Naive thymus-derived CD8-positive, alpha-beta T cell (primary cell): ENCODE measurements at regions not wholly inside any gene's neighbourhood (a gene's known extent, or its start where the extent isn't known, plus 50 kb on each side); places are given as distances from the start of the nearest gene placed in this dataset.
"Not testable (repeated sequence)": the region's sequence is repeated elsewhere in the genome, so short reads cannot be mapped to it uniquely, and the experiment has no call there.

Source experiments
- ATAC-seq, 2 donors: fragments of 150-1000 bp; cut with Tn5 transposase in 1 of 2; sonication (Bioruptor Pico), chemical (Tn5 transposase) in 1 of 2; 1 replicate in 1 of 2; 2 replicates in 1 of 2; pipeline ENCODE4 v1.10.0; 2021; ENCODE audit warnings: mild to moderate bottlenecking in 2 of 2, moderate library complexity in 2 of 2
- POLR2A ChIA-PET: fragments of 350-600 bp; sonication (Branson Sonifier 250); formaldehyde crosslinking; loops from one replicate; lab custom pipeline; 2021; ENCODE audit warnings: antibody characterized with exemption; lab: Charles Lee
- DNase-seq, 10 donors: peaks; one replicate each; pipeline versions ENCODE4 v3.0.0 to v3.0.0-alpha.2; 2020 to 2022
- H3K27ac Mint-ChIP-seq, 10 donors: one replicate each; pipeline ENCODE4 v1.8.0; 2020 to 2022; ENCODE audit warnings: mild to moderate bottlenecking in 10 of 10, mixed read lengths in 10 of 10, moderate library complexity in 4 of 10, inconsistent platforms in 1 of 10
- H3K27me3 Mint-ChIP-seq, 5 donors: one replicate each; pipeline ENCODE4 v1.8.0; 2021 to 2022; ENCODE audit warnings: mixed read lengths in 5 of 5
- H3K36me3 Mint-ChIP-seq, 3 donors: one replicate each; pipeline ENCODE4 v1.8.0; 2020 to 2022; ENCODE audit warnings: mixed read lengths in 3 of 3, mild to moderate bottlenecking in 2 of 3, inconsistent platforms in 1 of 3
- H3K4me1 Mint-ChIP-seq, 4 donors: one replicate each; pipeline ENCODE4 v1.8.0; 2021 to 2022; ENCODE audit warnings: mixed read lengths in 4 of 4
- H3K4me3 Mint-ChIP-seq, 10 donors: one replicate each; pipeline ENCODE4 v1.8.0; 2020 to 2022; ENCODE audit warnings: mild to moderate bottlenecking in 10 of 10, mixed read lengths in 10 of 10, moderate library complexity in 6 of 10, inconsistent platforms in 1 of 10
- H3K9me3 Mint-ChIP-seq, 9 donors: one replicate each; pipeline ENCODE4 v1.8.0; 2020 to 2022; ENCODE audit warnings: mixed read lengths in 9 of 9, mild to moderate bottlenecking in 3 of 9, inconsistent platforms in 1 of 9, moderate library complexity in 1 of 9

DNA sequence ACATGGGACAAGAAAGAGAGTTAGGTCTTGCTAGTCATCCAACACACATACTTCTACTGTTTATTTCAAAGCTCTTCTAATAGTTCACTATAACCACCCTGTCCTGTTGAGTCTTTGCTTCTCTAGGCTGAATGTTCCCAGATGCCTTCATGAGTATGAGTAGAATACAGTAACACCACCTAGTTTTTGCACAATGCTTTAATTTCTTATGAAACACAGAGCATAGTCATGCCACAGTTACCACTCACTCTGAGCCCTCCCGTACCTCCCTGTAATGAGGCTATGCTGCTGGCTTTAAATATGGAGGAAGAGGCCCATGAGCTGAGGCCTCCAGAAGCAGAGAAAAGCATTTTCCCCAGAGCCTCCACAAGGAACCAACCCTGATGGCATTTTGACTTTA is 75.0 kb upstream of the SLC1A3 start:
- no peaks in the 10 kb centered on the region for H3K36me3 Mint-ChIP-seq
- no peaks in the 10 kb centered on the region for H3K9me3 Mint-ChIP-seq
- no peak overlapping the region for H3K27ac Mint-ChIP-seq
- POLR2A ChIA-PET, result no interaction called here
- H3K27me3 Mint-ChIP-seq, result peaks cover 0 to 23% (median 9%) of the 10 kb centered on the region in 5 donors
- no peak for DNase-seq
- no peak overlapping the region for H3K4me3 Mint-ChIP-seq
- ATAC-seq, result no peak
- H3K4me1 Mint-ChIP-seq, result no peaks in the 10 kb centered on the region

GRCh38 chr5:36535378-36535777 is 71.0 kb upstream of the SLC1A3 start:
- Mint-ChIP-seq H3K4me3 (no peak overlapping the region), H3K36me3 (no peaks in the 10 kb centered on the region), H3K27me3 (peaks cover 0 to 20% (median 9%) of the 10 kb centered on the region in 5 donors), H3K4me1 (no peaks in the 10 kb centered on the region), H3K27ac (no peak overlapping the region), H3K9me3 (no peaks in the 10 kb centered on the region)
- DNase-seq (no peak), ATAC-seq (no peak)
- POLR2A ChIA-PET, result no interaction called here

DNA sequence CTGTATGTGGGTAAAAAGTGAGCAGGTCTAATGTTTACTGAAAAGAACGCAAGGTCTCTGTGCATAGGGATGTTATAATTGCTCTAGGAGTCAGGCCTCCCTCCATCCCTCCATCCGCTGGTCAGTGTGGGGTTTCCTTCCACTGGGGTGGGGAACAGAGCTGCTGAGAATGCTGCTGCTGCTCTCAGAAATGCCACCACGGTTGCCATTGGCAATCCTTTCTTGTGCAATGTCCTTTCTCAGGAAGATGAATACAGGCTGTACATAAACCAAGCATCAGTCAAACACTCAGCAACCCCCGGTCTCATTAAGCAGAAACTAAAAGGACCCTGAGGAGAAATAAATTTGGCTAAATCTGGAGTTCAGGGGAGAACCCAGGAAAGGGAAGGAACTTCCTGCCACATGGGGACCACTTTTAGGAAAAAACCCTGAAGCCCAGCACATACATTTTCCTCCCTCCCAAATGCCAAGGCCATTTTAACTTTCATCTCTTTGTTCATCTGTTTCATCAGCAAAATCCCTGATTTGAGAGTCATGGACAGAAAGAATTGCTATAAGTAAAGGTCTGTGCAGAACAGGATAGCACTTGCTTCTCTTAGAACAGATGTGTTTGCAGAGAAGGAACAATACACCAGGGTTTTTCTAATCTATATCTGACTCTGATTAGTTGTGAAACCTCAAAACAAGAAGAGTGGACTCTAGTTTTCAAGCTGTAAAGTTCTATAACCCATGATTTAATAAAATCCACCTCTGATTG is 70.4 kb upstream of the SLC1A3 start:
- no peak for ATAC-seq
- H3K4me3 Mint-ChIP-seq, result no peak overlapping the region
- DNase-seq, result no peak
- no peak overlapping the region for H3K27ac Mint-ChIP-seq
- H3K4me1 Mint-ChIP-seq, result no peaks in the 10 kb centered on the region
- H3K27me3 Mint-ChIP-seq, result peaks cover 0 to 20% (median 6%) of the 10 kb centered on the region in 5 donors
- POLR2A ChIA-PET, result no interaction called here
- H3K9me3 Mint-ChIP-seq, result no peaks in the 10 kb centered on the region
- no peaks in the 10 kb centered on the region for H3K36me3 Mint-ChIP-seq

GRCh38 chr5:36536616-36537005 is 69.8 kb upstream of the SLC1A3 start:
- no peak for DNase-seq
- Mint-ChIP-seq H3K27ac (no peak overlapping the region), H3K4me3 (no peak overlapping the region), H3K9me3 (no peaks in the 10 kb centered on the region), H3K36me3 (no peaks in the 10 kb centered on the region), H3K4me1 (no peaks in the 10 kb centered on the region), H3K27me3 (peaks cover 0 to 15% (median 4%) of the 10 kb centered on the region in 5 donors)
- no peak for ATAC-seq
- POLR2A ChIA-PET, result no interaction called here

GRCh38 chr5:36537724-36538123 is 68.7 kb upstream of the SLC1A3 start:
- ATAC-seq (no peak), DNase-seq (no peak)
- Mint-ChIP-seq H3K4me1 (no peaks in the 10 kb centered on the region), H3K27ac (no peak overlapping the region), H3K4me3 (no peak overlapping the region), H3K36me3 (no peaks in the 10 kb centered on the region), H3K9me3 (no peaks in the 10 kb centered on the region), H3K27me3 (peaks cover 0 to 11% (median 2%) of the 10 kb centered on the region in 5 donors)
- POLR2A ChIA-PET, result no interaction called here

GRCh38 chr5:36552651-36553393 is 53.6 kb upstream of the SLC1A3 start:
- ATAC-seq, result no peak
- Mint-ChIP-seq H3K27ac (no peak overlapping the region), H3K36me3 (peaks cover 0 to 4% (median 0%) of the 10 kb centered on the region in 3 donors), H3K4me3 (no peak overlapping the region), H3K27me3 (peaks cover 0 to 2% (median 0%) of the 10 kb centered on the region in 5 donors), H3K4me1 (no peaks in the 10 kb centered on the region), H3K9me3 (peaks cover 0 to 23% (median 7%) of the 10 kb centered on the region in 9 donors)
- POLR2A ChIA-PET, result no interaction called here
- DNase-seq, result no peak

DNA sequence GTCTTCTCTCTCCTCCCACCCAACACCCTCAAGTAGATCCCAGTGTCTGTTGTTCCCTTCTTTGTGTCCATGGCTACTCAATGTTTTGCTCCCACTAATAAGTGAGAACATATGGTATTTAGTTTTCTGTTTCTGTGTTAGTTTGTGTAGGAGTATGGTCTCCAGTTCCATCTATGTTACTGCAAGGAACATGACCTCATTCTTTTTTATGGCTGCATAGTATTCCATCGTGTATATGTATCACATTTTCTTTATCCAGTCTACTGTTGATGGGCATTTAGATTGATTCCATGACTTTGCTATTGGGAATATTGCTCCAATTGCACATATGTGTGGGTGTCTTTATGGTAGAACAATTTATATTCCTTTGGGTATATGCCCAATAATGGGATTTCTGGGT is 51.4 kb upstream of the SLC1A3 start:
- H3K27me3 Mint-ChIP-seq, DNase-seq, H3K36me3 Mint-ChIP-seq, H3K27ac Mint-ChIP-seq, POLR2A ChIA-PET, ATAC-seq, H3K4me1 Mint-ChIP-seq, H3K4me3 Mint-ChIP-seq: not testable (repeated sequence)
- H3K9me3 Mint-ChIP-seq, result peaks cover 0 to 23% (median 7%) of the 10 kb centered on the region in 9 donors
